C4-2B (cell line): ENCODE measurements at regions not wholly inside any gene's neighbourhood (a gene's known extent, or its start where the extent isn't known, plus 50 kb on each side); places are given as distances from the start of the nearest gene placed in this dataset.

Source experiments
- ZFX ChIP-seq: fragments of 450-650 bp; IDR thresholded peaks from 2 replicates; pipeline ENCODE4 v1.6.1; 2017
- TF ChIP-seq, protein P1 (sequence below): fragments of 450-650 bp; conservative IDR thresholded peaks from 2 replicates; pipeline ENCODE4 v1.5.1; 2017; ENCODE audit warnings: mild to moderate bottlenecking

DNA sequence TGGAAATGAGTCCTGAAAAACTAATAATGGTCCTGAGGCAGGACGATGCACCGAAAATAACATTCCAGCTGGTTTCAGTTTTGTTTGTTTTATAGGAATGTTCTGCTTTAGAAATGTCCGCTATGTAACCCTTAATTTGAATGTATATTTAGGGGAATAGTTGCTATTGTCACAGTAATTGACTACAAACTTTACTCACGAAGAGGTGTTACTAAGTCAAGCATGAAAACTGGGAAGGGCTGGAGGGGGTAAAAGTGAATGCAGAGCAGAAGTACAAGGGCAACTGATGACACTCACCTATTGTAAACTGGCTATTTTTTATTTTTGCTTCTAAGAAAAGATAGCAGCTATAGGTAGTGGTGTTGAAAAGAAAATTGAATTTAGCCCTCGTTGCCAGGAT, 230.7 kb upstream of the SYT10 start:
- TF ChIP-seq, protein P1, sequence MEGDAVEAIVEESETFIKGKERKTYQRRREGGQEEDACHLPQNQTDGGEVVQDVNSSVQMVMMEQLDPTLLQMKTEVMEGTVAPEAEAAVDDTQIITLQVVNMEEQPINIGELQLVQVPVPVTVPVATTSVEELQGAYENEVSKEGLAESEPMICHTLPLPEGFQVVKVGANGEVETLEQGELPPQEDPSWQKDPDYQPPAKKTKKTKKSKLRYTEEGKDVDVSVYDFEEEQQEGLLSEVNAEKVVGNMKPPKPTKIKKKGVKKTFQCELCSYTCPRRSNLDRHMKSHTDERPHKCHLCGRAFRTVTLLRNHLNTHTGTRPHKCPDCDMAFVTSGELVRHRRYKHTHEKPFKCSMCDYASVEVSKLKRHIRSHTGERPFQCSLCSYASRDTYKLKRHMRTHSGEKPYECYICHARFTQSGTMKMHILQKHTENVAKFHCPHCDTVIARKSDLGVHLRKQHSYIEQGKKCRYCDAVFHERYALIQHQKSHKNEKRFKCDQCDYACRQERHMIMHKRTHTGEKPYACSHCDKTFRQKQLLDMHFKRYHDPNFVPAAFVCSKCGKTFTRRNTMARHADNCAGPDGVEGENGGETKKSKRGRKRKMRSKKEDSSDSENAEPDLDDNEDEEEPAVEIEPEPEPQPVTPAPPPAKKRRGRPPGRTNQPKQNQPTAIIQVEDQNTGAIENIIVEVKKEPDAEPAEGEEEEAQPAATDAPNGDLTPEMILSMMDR, result no peak
- TF ChIP-seq ZFX, result no peak
